SK-N-SH (cell line): ENCODE measurements at regions not wholly inside any gene's neighbourhood (a gene's known extent, or its start where the extent isn't known, plus 50 kb on each side); places are given as distances from the start of the nearest gene placed in this dataset.

ENCODE experiments used
- CTCF ChIA-PET: fragments of 300-600, 350-600 bp; formaldehyde crosslinking; extraction: SDS; loops from one replicate; lab custom pipeline; 2021; lab: Yijun Ruan, JAX
- POLR2A ChIA-PET: fragments of 350-600 bp; sonication (Branson Sonifier 250); formaldehyde crosslinking; extraction: SDS; loops from one replicate; lab custom pipeline; 2020; ENCODE audit warnings: antibody characterized with exemption, inconsistent platforms; lab: Yijun Ruan, JAX
- DNase-seq: peaks from one replicate; pipeline ENCODE4 v3.0.0; 2012
- H2AFZ ChIP-seq: fragments of 200-600 bp; sonication (generic); 2 replicates; pipeline ENCODE4 v1.8.1; 2016; ENCODE audit warnings: antibody characterized with exemption, mild to moderate bottlenecking, low read depth
- H3F3A ChIP-seq: fragments of 200-600 bp; sonication (generic); replicated peaks from 2 replicates; pipeline ENCODE3; 2016; ENCODE audit warnings: antibody characterized with exemption, mild to moderate bottlenecking; ENCODE audit not compliant: insufficient read depth
- H3K27ac ChIP-seq, 2 experiments: fragments of 200-500 bp in 1 of 2; fragments of 200-600 bp in 1 of 2; sonication (Bioruptor generic) in 1 of 2; sonication (generic), shearing (Covaris generic) in 1 of 2; 2 replicates each; pipeline versions ENCODE4 v1.5.1 to v1.6.1; 2014 to 2016; ENCODE audit warnings: low read depth in 2 of 2, inconsistent platforms in 1 of 2, low read length in 1 of 2, mild to moderate bottlenecking in 1 of 2, mixed read lengths in 1 of 2
- H3K27me3 ChIP-seq: fragments of 200-600 bp; sonication (generic), shearing (Covaris generic); 2 replicates; pipeline ENCODE4 v1.6.1; 2016; ENCODE audit warnings: mixed run types; ENCODE audit not compliant: insufficient read depth
- H3K36me3 ChIP-seq, 2 experiments: fragments of 200-500 bp in 1 of 2; fragments of 200-600 bp in 1 of 2; sonication (Bioruptor generic) in 1 of 2; sonication (generic) in 1 of 2; replicated peaks in 1 of 2; 2 replicates each; pipeline versions ENCODE3 to v1.5.1; 2014 to 2016; ENCODE audit warnings: low read length in 1 of 2, mild to moderate bottlenecking in 1 of 2; ENCODE audit not compliant: insufficient read depth in 2 of 2, control insufficient read depth in 1 of 2
- H3K4me1 ChIP-seq, 2 experiments: fragments of 200-500 bp in 1 of 2; fragments of 200-600 bp in 1 of 2; sonication (Bioruptor generic) in 1 of 2; sonication (generic), shearing (Covaris generic) in 1 of 2; 2 replicates each; pipeline versions ENCODE4 v1.5.1 to v1.6.1; 2014 to 2016; ENCODE audit warnings: low read depth in 1 of 2, low read length in 1 of 2, mixed run types in 1 of 2; ENCODE audit not compliant: insufficient read depth in 2 of 2, control insufficient read depth in 1 of 2
- H3K4me2 ChIP-seq: fragments of 200-600 bp; sonication (generic), shearing (Covaris generic); 2 replicates; pipeline ENCODE4 v1.6.1; 2017; ENCODE audit warnings: mixed run types
- H3K4me3 ChIP-seq, 2 experiments: fragments of 200-500 bp in 1 of 2; fragments of 200-600 bp in 1 of 2; sonication (Bioruptor generic) in 1 of 2; sonication (generic), shearing (Covaris generic) in 1 of 2; 2 replicates each; pipeline versions ENCODE4 v1.5.1 to v1.8.1; 2014 to 2016; ENCODE audit warnings: low read depth in 2 of 2, inconsistent platforms in 1 of 2, low read length in 1 of 2, mild to moderate bottlenecking in 1 of 2, mixed read lengths in 1 of 2, moderate library complexity in 1 of 2
- H3K79me2 ChIP-seq: fragments of 200-600 bp; sonication (generic); 2 replicates; pipeline ENCODE4 v1.8.1; 2017; ENCODE audit warnings: mild to moderate bottlenecking; ENCODE audit not compliant: insufficient read depth
- H3K9ac ChIP-seq: fragments of 200-600 bp; sonication (generic); 2 replicates; pipeline ENCODE4 v1.6.1; 2017; ENCODE audit warnings: mixed run types
- H3K9me2 ChIP-seq: fragments of 200-600 bp; sonication (generic); 2 replicates; pipeline ENCODE4 v1.6.1; 2017; ENCODE audit warnings: mixed run types
- H3K9me3 ChIP-seq: fragments of 200-600 bp; sonication (generic); 2 replicates; pipeline ENCODE4 v1.6.1; 2017; ENCODE audit warnings: mixed run types, mild to moderate bottlenecking, moderate library complexity
- H4K20me1 ChIP-seq: fragments of 200-600 bp; sonication (generic); 2 replicates; pipeline ENCODE4 v1.6.1; 2017; ENCODE audit warnings: mild to moderate bottlenecking, mixed run types; ENCODE audit not compliant: insufficient read depth
- CHD2 ChIP-seq: fragments of 150-350 bp; IDR thresholded peaks from 2 replicates; pipeline ENCODE4 v1.6.1; 2018; ENCODE audit warnings: low read length; ENCODE audit not compliant: partially characterized antibody
- FOSL2 ChIP-seq: IDR thresholded peaks from 2 replicates; pipeline ENCODE4 v1.4.0; 2012; ENCODE audit warnings: low read depth, mild to moderate bottlenecking, moderate library complexity, borderline replicate concordance
- FOXJ3 ChIP-seq: sonication (generic); formaldehyde crosslinking; IDR thresholded peaks from 2 replicates; pipeline ENCODE4 v1.5.1; 2020; ENCODE audit warnings: mild to moderate bottlenecking, missing genetic modification reagents
- GABPA ChIP-seq: IDR thresholded peaks from 2 replicates; pipeline ENCODE4 v1.4.0; 2012; ENCODE audit warnings: low read depth, mild to moderate bottlenecking
- JUND ChIP-seq: IDR thresholded peaks from 2 replicates; pipeline ENCODE4 v1.4.0; 2012
- MEF2A ChIP-seq: IDR thresholded peaks from 2 replicates; pipeline ENCODE4 v1.4.0; 2012; ENCODE audit warnings: low read depth, borderline replicate concordance
- NFIC ChIP-seq: IDR thresholded peaks from 2 replicates; pipeline ENCODE4 v1.4.0; 2012; ENCODE audit warnings: borderline replicate concordance
- PBX3 ChIP-seq: IDR thresholded peaks from 2 replicates; pipeline ENCODE4; 2012
- POLR2AphosphoS5 ChIP-seq: IDR thresholded peaks from 2 replicates; pipeline ENCODE4 v1.6.1; 2012; ENCODE audit warnings: low read depth, low read length
- RAD21 ChIP-seq: IDR thresholded peaks from 2 replicates; pipeline ENCODE4 v1.6.1; 2012; ENCODE audit warnings: mild to moderate bottlenecking, low read length
- TCF12 ChIP-seq: IDR thresholded peaks from 2 replicates; pipeline ENCODE4 v1.4.0; 2012
- TEAD4 ChIP-seq: IDR thresholded peaks from 2 replicates; pipeline ENCODE4 v1.4.0; 2012; ENCODE audit warnings: mild to moderate bottlenecking, borderline replicate concordance; ENCODE audit not compliant: insufficient read depth
- WGBS: methylation state at CpG from one replicate; pipeline ENCODE4 v1.1.6; 2017; ENCODE audit warnings: low lambda C conversion rate; 5-methylcytosine and 5-hydroxymethylcytosine counted together

GRCh38 chr15:96947296-96948229 lies 617.1 kb downstream of the NR2F2 start:
- no peaks in the 10 kb centered on the region for H4K20me1 ChIP-seq
- H3K9me2 ChIP-seq = no peaks in the 10 kb centered on the region
- DNase-seq = peak; percentile 10
- TF ChIP-seq JUND (no peak), NFIC (no peak), FOSL2 (no peak), CHD2 (no peak), TEAD4 (no peak)
- H3K4me1 ChIP-seq = no peaks in the 10 kb centered on the region; a peak in 1 of 4 replicates
- H3K27me3 ChIP-seq = no peaks in the 10 kb centered on the region
- H2AFZ ChIP-seq = no peak overlapping the region
- ChIA-PET POLR2A (no interaction called here), CTCF (no interaction called here)
- no peaks in the 10 kb centered on the region for H3K79me2 ChIP-seq
- no peak overlapping the region for H3K4me2 ChIP-seq
- WGBS = 10% methylated on average over 48 of the region's 50 CpGs
- H3K36me3 ChIP-seq = no peaks in the 10 kb centered on the region
- no peak overlapping the region for H3K27ac ChIP-seq
- H3F3A ChIP-seq = no peaks in the 10 kb centered on the region
- H3K4me3 ChIP-seq = no peak overlapping the region
- H3K9me3 ChIP-seq = no peaks in the 10 kb centered on the region
- H3K9ac ChIP-seq = no peak overlapping the region

- 2% methylated on average over 2 of the region's 2 CpGs for WGBS
- H3K36me3 ChIP-seq = no peaks in the 10 kb centered on the region
- no peaks in the 10 kb centered on the region for H3K79me2 ChIP-seq
- H3K4me1 ChIP-seq = no peaks in the 10 kb centered on the region; a peak in 1 of 4 replicates
- no peaks in the 10 kb centered on the region for H3K9me2 ChIP-seq
- no peak overlapping the region for H2AFZ ChIP-seq
- H3K27ac ChIP-seq = no peak overlapping the region
- CTCF ChIA-PET = no interaction called here
- no peaks in the 10 kb centered on the region for H4K20me1 ChIP-seq
- H3K27me3 ChIP-seq = no peaks in the 10 kb centered on the region
- POLR2A ChIA-PET = no interaction called here
- H3F3A ChIP-seq = no peaks in the 10 kb centered on the region
- H3K9me3 ChIP-seq = no peaks in the 10 kb centered on the region; the same call in 1 of the 2 replicates
- H3K4me2 ChIP-seq = no peak overlapping the region
- TF ChIP-seq GABPA (no peak), TCF12 (no peak), PBX3 (no peak), FOXJ3 (CRISPR knock-in tag) (no peak), MEF2A (no peak)
- no peak overlapping the region for H3K9ac ChIP-seq
- no peak overlapping the region for H3K4me3 ChIP-seq
- no peak for DNase-seq
These were observed 618.5 kb downstream of the NR2F2 start for GRCh38 chr15:96948981-96949380.

- H3K79me2 ChIP-seq = no peaks in the 10 kb centered on the region
- no peak overlapping the region for H2AFZ ChIP-seq
- H3K4me2 ChIP-seq = no peak overlapping the region
- H3K4me3 ChIP-seq = no peak overlapping the region
- DNase-seq = no peak
- H3K27ac ChIP-seq = no peak overlapping the region
- ChIA-PET POLR2A (no interaction called here), CTCF (no interaction called here)
- H3K9me2 ChIP-seq = no peaks in the 10 kb centered on the region
- no peak for TF ChIP-seq POLR2AphosphoS5
- TF ChIP-seq JUND = no peak
- TF ChIP-seq RAD21 = no peak
- H3K9ac ChIP-seq = no peak overlapping the region
- H3K4me1 ChIP-seq = no peaks in the 10 kb centered on the region
- no peaks in the 10 kb centered on the region for H3F3A ChIP-seq
- H4K20me1 ChIP-seq = no peaks in the 10 kb centered on the region
- 0% methylated on average over 2 of the region's 2 CpGs for WGBS
- no peaks in the 10 kb centered on the region; the same call in 1 of the 2 replicates for H3K9me3 ChIP-seq
- no peaks in the 10 kb centered on the region for H3K36me3 ChIP-seq
- H3K27me3 ChIP-seq = no peaks in the 10 kb centered on the region
These were observed 628.2 kb downstream of the NR2F2 start for GRCh38 chr15:96958721-96959120.
